ENCODE measurements at regions not wholly inside any gene's neighbourhood (a gene's known extent, or its start where the extent isn't known, plus 50 kb on each side); places are given as distances from the start of the nearest gene placed in this dataset.

- DNase-seq = no peak
These were observed 383.5 kb upstream of the VWC2 start for GRCh38 chr7:49389871-49390479.

GRCh38 chr7:49396229-49396628 is 377.2 kb upstream of the VWC2 start:
- no peak for DNase-seq

DNA sequence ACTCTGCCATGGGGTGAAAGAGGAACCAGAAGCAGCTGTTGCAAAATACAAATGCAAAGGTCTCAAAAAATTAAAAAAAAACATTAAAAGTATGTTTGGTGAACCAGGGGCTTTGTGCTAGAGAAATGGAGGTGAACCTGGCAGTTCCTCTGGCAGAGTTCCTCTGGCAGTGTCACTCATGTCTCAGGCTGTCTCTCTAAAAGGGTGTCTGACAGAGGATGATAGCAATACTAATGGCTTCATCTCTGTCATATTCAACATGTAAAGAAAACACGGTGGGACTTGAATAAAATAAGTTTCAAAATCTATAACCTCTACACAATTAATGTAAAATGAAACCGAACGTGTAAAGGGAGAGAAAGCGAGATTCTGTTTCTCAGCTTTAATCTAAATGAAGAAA is 375.7 kb upstream of the VWC2 start:
- DNase-seq = no peak

DNA sequence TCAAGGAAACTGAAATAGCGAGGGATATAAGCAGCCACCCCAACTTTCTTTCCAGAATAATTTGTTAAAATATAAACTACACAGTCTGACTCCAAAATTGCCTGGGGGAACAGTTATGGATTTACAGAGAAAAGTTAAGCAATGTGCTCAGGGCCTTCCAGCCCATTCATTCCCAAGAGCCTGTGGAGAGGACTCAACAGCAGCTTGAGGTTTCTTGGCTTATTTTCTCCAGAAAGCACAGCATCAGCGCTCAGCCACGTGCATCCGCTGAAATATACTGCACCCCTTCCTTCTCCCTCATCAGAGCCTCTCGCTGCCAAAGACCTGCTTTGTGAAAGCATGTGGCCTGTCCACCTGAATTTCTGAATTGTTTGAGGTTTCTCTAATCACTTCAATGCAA is 375.2 kb upstream of the VWC2 start:
- no peak for DNase-seq

DNA sequence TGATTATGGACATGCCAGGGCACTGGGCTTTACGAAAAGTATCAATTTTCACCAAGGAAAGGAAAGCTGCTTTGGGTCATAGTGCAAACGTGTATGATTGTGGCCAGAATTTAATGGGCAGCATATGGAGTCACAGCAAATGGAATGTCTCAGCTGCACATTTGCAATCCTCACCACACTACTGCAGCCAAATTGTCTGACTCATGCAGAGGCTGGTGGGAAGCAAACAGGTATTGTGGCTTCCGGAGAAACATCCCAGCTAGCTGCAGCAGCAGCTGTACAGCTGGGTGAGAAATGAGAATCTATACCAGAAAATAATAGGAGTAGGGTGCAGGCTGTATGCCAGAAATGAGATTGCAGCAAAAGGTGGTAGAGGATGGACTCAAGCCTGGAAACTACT is 374.7 kb upstream of the VWC2 start:
- peak; percentile 31 for DNase-seq

- DNase-seq = no peak
These were observed 372.4 kb upstream of the VWC2 start for GRCh38 chr7:49400891-49401550.

GRCh38 chr7:49403844-49404243 is 369.6 kb upstream of the VWC2 start:
- no peak for DNase-seq

GRCh38 chr7:49407205-49407604 is 366.2 kb upstream of the VWC2 start:
- no peak for DNase-seq

DNA sequence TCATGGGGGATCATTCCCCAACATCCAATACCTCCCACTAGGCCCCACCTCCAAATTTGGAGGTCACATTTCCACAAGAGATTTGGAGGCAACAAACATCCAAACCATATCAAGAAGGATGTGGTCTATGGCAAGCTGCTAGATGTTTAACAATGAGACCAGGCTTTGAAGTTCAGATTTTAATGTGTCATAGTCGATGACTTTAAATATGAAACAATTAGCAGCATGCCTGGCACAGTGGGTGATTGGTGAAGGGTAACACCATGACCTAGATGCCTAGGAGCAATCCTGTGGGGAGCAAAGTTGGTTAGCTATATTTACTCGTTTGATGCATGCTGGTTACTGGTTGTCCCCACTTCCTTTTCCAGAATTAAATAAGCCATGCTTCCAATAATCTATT is 356.4 kb upstream of the VWC2 start:
- DNase-seq = no peak

- DNase-seq = no peak
These were observed 354.5 kb upstream of the VWC2 start for GRCh38 chr7:49418963-49419362.

GRCh38 chr7:49422564-49422963 is 350.9 kb upstream of the VWC2 start:
- no peak for DNase-seq

DNA sequence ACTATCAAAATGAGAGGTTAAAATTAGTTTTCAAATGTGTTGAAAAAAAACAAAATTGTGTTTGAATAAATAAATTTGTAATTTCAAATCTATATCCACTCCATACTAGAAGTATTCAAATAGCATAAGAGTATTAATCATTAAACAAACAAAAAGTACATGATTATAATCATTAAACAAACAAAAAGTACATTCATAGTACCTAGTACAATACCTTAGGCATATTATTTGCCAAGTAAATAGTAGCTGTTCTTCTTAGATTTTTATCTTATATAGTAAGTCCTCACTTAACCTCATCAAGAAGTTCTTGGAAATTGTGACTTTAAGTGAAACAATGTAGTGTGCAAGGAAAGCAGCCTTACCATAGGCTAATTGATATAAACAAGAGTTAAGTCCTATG is 349.3 kb upstream of the VWC2 start:
- DNase-seq = no peak

DNA sequence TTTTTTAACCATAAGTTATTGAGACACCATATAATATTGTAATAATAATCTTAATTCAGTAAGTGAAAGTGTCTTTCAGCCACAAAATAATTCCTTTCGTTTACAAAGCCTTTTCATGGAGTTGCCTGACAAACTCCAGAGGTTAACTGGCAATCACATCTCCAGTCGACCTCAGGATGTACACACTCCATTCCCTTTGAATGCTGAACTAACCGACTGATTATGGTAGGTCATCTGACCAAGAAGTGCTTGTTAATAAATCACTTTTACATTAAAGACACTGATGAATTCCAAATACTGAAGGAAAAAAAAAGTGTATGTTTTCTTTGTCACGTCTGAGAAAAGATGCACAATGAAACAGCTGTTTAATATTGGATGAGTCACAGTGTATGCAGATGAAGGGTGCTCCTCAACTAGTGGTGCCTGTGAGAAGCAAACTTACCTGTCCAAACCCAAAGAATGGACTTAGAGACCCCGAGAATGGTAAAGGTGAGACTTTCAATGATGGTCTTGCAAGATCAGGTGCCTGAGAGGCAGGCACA is 348.1 kb upstream of the VWC2 start:
- DNase-seq = no peak

- no peak for DNase-seq
These were observed 341.2 kb upstream of the VWC2 start for GRCh38 chr7:49432254-49432653.

- DNase-seq = no peak
These were observed 339.6 kb upstream of the VWC2 start for GRCh38 chr7:49433794-49434193.

GRCh38 chr7:49434846-49435245 is 338.6 kb upstream of the VWC2 start:
- DNase-seq = no peak

DNA sequence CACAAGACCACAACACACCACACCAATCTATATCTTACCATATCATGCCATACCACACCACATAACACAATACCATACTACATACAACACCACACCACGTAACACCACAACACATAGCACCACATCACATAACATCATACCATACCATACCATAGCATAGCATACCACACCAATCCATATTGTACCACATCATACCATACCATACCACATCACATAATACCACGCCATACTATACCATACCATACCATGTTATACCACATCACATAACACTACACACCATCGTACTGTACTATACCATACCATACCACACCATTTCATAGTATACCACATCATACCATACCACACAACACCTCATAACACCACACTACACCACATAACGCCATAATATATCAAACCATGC is 335.2 kb upstream of the VWC2 start:
- DNase-seq = no peak

DNA sequence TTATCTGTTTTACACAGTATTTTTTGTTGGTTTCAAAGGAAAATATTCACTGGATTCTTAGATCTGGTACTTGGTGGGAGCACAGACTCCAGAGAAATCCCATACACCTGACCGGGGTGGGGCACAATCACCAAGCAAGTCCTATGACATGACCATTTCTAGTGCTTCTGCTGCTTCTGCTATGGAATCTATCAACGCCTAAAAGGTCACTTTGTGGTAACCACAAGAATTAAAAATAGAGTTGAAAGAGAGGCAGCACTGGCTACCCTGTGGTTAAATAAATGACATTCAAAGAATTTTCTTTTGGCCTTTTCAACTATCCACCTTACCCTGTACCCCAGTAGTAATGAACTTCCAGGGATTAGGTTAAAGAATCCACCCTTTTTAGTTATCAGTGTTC is 329.9 kb upstream of the VWC2 start:
- DNase-seq = no peak

DNA sequence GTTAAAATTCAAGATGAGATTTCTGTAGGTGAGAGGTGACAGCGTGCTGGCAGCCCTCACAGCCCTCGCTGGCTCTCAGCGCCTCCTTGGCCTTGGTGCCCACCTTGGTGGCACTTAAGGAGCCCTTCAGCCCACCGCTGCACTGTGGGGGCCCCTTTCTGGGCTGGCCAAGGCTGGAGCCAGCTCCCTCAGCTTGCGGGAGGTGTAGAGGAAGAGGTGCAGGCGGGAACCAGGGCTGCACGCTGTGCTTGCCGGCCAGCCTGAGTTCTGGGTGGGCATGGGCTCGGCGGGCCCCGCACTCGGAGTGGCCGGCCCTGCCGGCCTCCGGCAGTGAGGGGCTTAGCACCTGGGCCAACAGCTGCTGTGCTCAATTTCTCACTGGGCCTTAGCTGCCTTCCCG is 320.0 kb upstream of the VWC2 start:
- no peak for DNase-seq

GRCh38 chr7:49479441-49479840 is 294.0 kb upstream of the VWC2 start:
- DNase-seq = no peak

- no peak for DNase-seq
These were observed 293.4 kb upstream of the VWC2 start for GRCh38 chr7:49479936-49480544.

- DNase-seq = no peak
These were observed 292.4 kb upstream of the VWC2 start for GRCh38 chr7:49481075-49481474.

- no peak for DNase-seq
These were observed 290.3 kb upstream of the VWC2 start for GRCh38 chr7:49483142-49483541.
